ENCODE measurements at regions not wholly inside any gene's neighbourhood (a gene's known extent, or its start where the extent isn't known, plus 50 kb on each side); places are given as distances from the start of the nearest gene placed in this dataset.

- no peak for DNase-seq (ENCODE audit: low read depth)
Measured at GRCh38 chr18:61949946-61950345, 57.1 kb upstream of the RNF152 start.

- DNase-seq (ENCODE audit: low read depth) = no peak
Measured at GRCh38 chr18:61948846-61949438, 56.1 kb upstream of the RNF152 start.

GRCh38 chr18:61948281-61948741 is 55.5 kb upstream of the RNF152 start:
- no peak for DNase-seq (ENCODE audit: low read depth)

GRCh38 chr18:61946449-61946848 is 53.6 kb upstream of the RNF152 start:
- no peak for DNase-seq (ENCODE audit: low read depth)

- no peak for DNase-seq (ENCODE audit: low read depth)
Measured at GRCh38 chr18:61943175-61943964, 50.6 kb upstream of the RNF152 start.
